Activated naive CD8-positive, alpha-beta T cell treated with anti-CD3 and anti-CD28 coated beads for 36 hours (primary cell): ENCODE measurements at regions not wholly inside any gene's neighbourhood (a gene's known extent, or its start where the extent isn't known, plus 50 kb on each side); places are given as distances from the start of the nearest gene placed in this dataset.

Source experiments
- DNase-seq: peaks from one replicate; pipeline ENCODE4 v3.0.0; 2021
- H3K27ac Mint-ChIP-seq: one replicate; pipeline ENCODE4 v1.8.0; 2022; ENCODE audit warnings: mild to moderate bottlenecking, moderate library complexity, mixed read lengths
- H3K27me3 Mint-ChIP-seq: one replicate; pipeline ENCODE4 v1.8.0; 2022; ENCODE audit warnings: mild to moderate bottlenecking, mixed read lengths
- H3K36me3 Mint-ChIP-seq: one replicate; pipeline ENCODE4 v1.8.0; 2021; ENCODE audit warnings: mild to moderate bottlenecking, mixed read lengths
- H3K4me1 Mint-ChIP-seq: one replicate; pipeline ENCODE4 v1.8.0; 2021; ENCODE audit warnings: mixed read lengths
- H3K4me3 Mint-ChIP-seq: one replicate; pipeline ENCODE4 v1.8.0; 2022; ENCODE audit warnings: mild to moderate bottlenecking, moderate library complexity, mixed read lengths
- H3K9me3 Mint-ChIP-seq: one replicate; pipeline ENCODE4 v1.8.0; 2022; ENCODE audit warnings: mixed read lengths

DNA sequence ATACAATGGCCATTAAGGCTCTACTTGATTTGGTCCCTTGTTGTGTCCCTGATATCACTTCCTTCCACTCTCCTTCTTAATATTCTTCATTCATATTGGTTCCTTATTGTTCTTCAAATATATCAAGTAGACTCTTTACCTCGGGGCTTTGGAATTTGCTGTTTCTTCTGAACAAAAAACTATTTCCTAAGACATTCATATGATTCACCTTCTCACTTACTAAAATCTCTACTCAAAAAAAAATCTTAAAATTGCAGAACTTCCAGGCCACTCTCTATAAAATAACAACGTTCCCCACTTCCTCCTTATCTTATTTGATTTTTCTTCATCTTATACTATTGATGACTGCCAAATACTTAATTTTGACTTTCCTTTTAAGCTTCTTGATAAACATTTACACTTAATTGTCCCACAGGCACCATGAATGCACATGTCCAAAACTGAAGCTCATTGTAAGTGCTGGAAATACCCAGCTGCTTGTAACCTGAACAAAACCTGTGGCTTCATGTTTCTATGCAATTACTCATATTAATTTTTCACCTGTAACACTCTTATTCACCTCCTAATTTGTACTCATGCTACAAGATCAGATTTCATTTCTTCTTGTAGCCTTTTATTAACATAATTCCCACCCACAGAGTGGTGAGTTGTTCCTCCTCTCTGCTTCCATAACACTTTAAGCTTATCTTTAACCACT, 58.4 kb upstream of the NUDT12 start:
- Mint-ChIP-seq H3K9me3 (no peaks in the 10 kb centered on the region), H3K27ac (no peak overlapping the region), H3K27me3 (no peaks in the 10 kb centered on the region), H3K36me3 (no peaks in the 10 kb centered on the region), H3K4me3 (no peak overlapping the region), H3K4me1 (no peaks in the 10 kb centered on the region)
- DNase-seq: no peak

- no peak for DNase-seq
- no peak overlapping the region for H3K27ac Mint-ChIP-seq
- no peaks in the 10 kb centered on the region for H3K27me3 Mint-ChIP-seq
- H3K36me3 Mint-ChIP-seq: no peaks in the 10 kb centered on the region
- H3K9me3 Mint-ChIP-seq: no peaks in the 10 kb centered on the region
- H3K4me3 Mint-ChIP-seq: no peak overlapping the region
- H3K4me1 Mint-ChIP-seq: no peaks in the 10 kb centered on the region
Observed at GRCh38 chr5:103617913-103618312, 55.3 kb upstream of the NUDT12 start.

DNA sequence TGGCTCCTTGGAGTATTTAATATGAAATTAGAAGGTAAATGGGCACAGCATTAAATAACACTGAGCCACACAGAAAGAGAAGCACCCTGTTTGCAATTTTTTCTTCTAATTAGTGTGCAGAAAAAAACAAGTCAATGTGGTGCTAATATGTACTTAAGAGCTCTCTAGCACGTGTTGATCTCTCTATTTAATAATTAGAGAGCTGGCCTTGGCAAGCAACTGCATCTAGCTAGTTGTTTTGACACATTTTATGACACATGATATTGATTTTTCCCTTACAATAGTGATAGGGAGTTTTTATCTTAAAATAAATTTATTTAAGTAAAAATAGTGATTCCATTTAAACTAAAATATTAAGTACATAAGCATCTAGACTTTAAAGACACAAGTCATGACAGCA, 54.5 kb upstream of the NUDT12 start:
- Mint-ChIP-seq H3K27me3 (no peaks in the 10 kb centered on the region), H3K4me1 (no peaks in the 10 kb centered on the region), H3K9me3 (no peaks in the 10 kb centered on the region), H3K4me3 (no peak overlapping the region), H3K36me3 (no peaks in the 10 kb centered on the region), H3K27ac (no peak overlapping the region)
- no peak for DNase-seq

DNA sequence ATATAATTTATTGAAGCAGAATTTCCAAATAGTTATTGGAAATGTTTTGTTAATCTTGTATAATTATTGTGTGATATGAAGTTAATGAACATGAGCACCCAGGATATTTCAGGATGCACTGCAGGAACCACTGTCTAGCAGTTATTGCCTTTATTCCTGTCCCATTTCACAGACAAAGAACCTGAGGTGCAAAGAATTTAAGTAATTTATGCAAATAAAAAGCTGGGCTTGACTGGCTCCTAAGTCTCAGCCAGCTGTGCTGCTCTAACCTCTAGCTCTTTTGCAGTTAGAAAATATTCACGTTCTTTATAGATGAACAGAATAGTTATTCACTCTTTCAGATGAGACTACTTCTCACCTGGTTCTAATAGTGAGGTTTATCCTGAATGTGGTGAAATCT, 50.0 kb upstream of the NUDT12 start:
- Mint-ChIP-seq H3K9me3 (no peaks in the 10 kb centered on the region), H3K4me3 (no peak overlapping the region), H3K4me1 (no peaks in the 10 kb centered on the region), H3K36me3 (no peaks in the 10 kb centered on the region), H3K27me3 (no peaks in the 10 kb centered on the region), H3K27ac (no peak overlapping the region)
- no peak for DNase-seq
